ENCODE measurements at regions not wholly inside any gene's neighbourhood (a gene's known extent, or its start where the extent isn't known, plus 50 kb on each side); places are given as distances from the start of the nearest gene placed in this dataset.

- no peak for TF ChIP-seq CTCF (IDR thresholded peaks at IDR 0.05 in 8 of 11, conservative IDR thresholded peaks at IDR 0.05 in 3 of 11)
- TF ChIP-seq POLR2A (IDR thresholded peaks at IDR 0.05) = no peak
Observed at GRCh38 chr19:28345811-28346210, 867.1 kb downstream of the UQCRFS1 start.

Data from spleen (tissue), 7 donors.